ENCODE measurements at regions not wholly inside any gene's neighbourhood (a gene's known extent, or its start where the extent isn't known, plus 50 kb on each side); places are given as distances from the start of the nearest gene placed in this dataset.

GRCh38 chr4:156581282-156582063 is 390.1 kb downstream of the PDGFC start:
- Mint-ChIP-seq H3K36me3 (ENCODE audit: low read depth) (no peaks in the 10 kb centered on the region), H3K4me3 (no peak overlapping the region), H3K4me1 (no peaks in the 10 kb centered on the region), H3K27me3 (no peaks in the 10 kb centered on the region), H3K27ac (no peak overlapping the region), H3K9me3 (no peaks in the 10 kb centered on the region)
- no peak for ATAC-seq (ENCODE audit: low read depth)
- TF ChIP-seq CTCF (IDR thresholded peaks at IDR 0.05) = no peak
- POLR2A ChIA-PET = no interaction called here
- CTCF ChIA-PET = no interaction called here
- no peak for DNase-seq
- intact Hi-C loops (cut with micrococcal nuclease) = no loop called here

GRCh38 chr4:156578713-156579112 is 392.9 kb downstream of the PDGFC start:
- Mint-ChIP-seq H3K27me3 (no peaks in the 10 kb centered on the region), H3K4me3 (no peak overlapping the region), H3K9me3 (no peaks in the 10 kb centered on the region), H3K4me1 (no peaks in the 10 kb centered on the region), H3K36me3 (ENCODE audit: low read depth) (no peaks in the 10 kb centered on the region), H3K27ac (no peak overlapping the region)
- ChIA-PET POLR2A (no interaction called here), CTCF (no interaction called here)
- ATAC-seq (ENCODE audit: low read depth) (no peak), DNase-seq (no peak)
- intact Hi-C loops (cut with micrococcal nuclease) = no loop called here
- no peak for TF ChIP-seq CTCF (IDR thresholded peaks at IDR 0.05)

GRCh38 chr4:156578005-156578404 is 393.6 kb downstream of the PDGFC start:
- CTCF ChIA-PET = no interaction called here
- Mint-ChIP-seq H3K27me3 (no peaks in the 10 kb centered on the region), H3K36me3 (ENCODE audit: low read depth) (no peaks in the 10 kb centered on the region), H3K4me3 (no peak overlapping the region), H3K27ac (no peak overlapping the region), H3K9me3 (no peaks in the 10 kb centered on the region), H3K4me1 (no peaks in the 10 kb centered on the region)
- intact Hi-C loops (cut with micrococcal nuclease) = no loop called here
- DNase-seq (no peak), ATAC-seq (ENCODE audit: low read depth) (no peak)
- POLR2A ChIA-PET = no interaction called here
- no peak for TF ChIP-seq CTCF (IDR thresholded peaks at IDR 0.05)

- Mint-ChIP-seq H3K4me1 (no peaks in the 10 kb centered on the region), H3K27me3 (no peaks in the 10 kb centered on the region), H3K4me3 (no peak overlapping the region), H3K9me3 (no peaks in the 10 kb centered on the region), H3K36me3 (ENCODE audit: low read depth) (no peaks in the 10 kb centered on the region), H3K27ac (no peak overlapping the region)
- ChIA-PET POLR2A (no interaction called here), CTCF (no interaction called here)
- ATAC-seq (ENCODE audit: low read depth) (no peak), DNase-seq (no peak)
- intact Hi-C loops (cut with micrococcal nuclease) = no loop called here
- TF ChIP-seq CTCF (IDR thresholded peaks at IDR 0.05) = no peak
Measured at GRCh38 chr4:156576946-156577345, 394.7 kb downstream of the PDGFC start.

GRCh38 chr4:156575430-156576073 is 396.0 kb downstream of the PDGFC start:
- no peaks in the 10 kb centered on the region for H3K27me3 Mint-ChIP-seq
- no peak for ATAC-seq (ENCODE audit: low read depth)
- no peak for TF ChIP-seq CTCF (IDR thresholded peaks at IDR 0.05)
- POLR2A ChIA-PET = no interaction called here
- DNase-seq = no peak
- CTCF ChIA-PET = no interaction called here
- H3K9me3 Mint-ChIP-seq = no peaks in the 10 kb centered on the region
- no peak overlapping the region for H3K4me3 Mint-ChIP-seq
- H3K4me1 Mint-ChIP-seq = no peaks in the 10 kb centered on the region
- intact Hi-C loops (cut with micrococcal nuclease) = no loop called here
- no peak overlapping the region for H3K27ac Mint-ChIP-seq
- H3K36me3 Mint-ChIP-seq (ENCODE audit: low read depth) = no peaks in the 10 kb centered on the region

All from activated B cell treated with CpG ODN at 0.5 μM for 24 hours (primary cell).